IPS DF 19.7 (cell line): ENCODE measurements at regions not wholly inside any gene's neighbourhood (a gene's known extent, or its start where the extent isn't known, plus 50 kb on each side); places are given as distances from the start of the nearest gene placed in this dataset.
"Not testable (repeated sequence)": the region's sequence is repeated elsewhere in the genome, so short reads cannot be mapped to it uniquely, and the experiment has no call there.

Experiments used
- DNase-seq: peaks from one replicate; pipeline ENCODE4 v3.0.0-alpha.2; 2013; ENCODE audit warnings: low read depth, low spot score

DNA sequence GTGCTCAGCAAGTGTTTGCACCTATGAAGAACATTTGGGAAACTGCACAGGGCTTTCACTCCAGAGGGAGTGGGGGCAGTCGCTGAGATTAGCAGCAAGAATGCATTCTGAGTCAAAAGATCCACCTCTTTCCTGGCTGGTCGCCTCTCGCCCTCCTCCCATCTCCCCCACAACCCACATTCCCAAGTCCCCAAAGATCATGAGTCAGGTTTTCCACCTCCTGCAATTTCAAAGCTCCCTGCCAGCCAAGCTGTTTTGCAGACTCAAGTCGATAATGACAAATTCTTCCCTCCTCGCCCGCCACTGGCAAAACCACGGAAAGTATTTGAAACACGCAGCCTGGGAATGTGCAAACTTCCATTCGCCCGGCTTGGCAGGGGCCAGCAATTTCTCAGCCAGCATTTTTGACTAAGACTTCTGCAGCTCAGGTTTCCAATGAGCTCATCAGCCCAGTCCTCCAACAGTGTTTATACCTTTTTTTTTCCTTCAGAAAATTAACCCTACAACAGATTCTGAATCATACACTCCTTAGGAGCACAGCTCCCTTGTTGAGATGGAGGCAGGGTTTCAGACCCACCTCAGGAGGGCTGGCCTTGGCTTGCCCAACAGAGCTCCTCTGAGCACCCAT lies 181.4 kb downstream of the SMAD6 start:
- DNase-seq: peak; percentile 97

- DNase-seq: no peak
These were observed 181.2 kb upstream of the SMAD3 start for GRCh38 chr15:66884115-66884622.

- no peak for DNase-seq
These were observed 180.7 kb upstream of the SMAD3 start for GRCh38 chr15:66884661-66885237.

DNA sequence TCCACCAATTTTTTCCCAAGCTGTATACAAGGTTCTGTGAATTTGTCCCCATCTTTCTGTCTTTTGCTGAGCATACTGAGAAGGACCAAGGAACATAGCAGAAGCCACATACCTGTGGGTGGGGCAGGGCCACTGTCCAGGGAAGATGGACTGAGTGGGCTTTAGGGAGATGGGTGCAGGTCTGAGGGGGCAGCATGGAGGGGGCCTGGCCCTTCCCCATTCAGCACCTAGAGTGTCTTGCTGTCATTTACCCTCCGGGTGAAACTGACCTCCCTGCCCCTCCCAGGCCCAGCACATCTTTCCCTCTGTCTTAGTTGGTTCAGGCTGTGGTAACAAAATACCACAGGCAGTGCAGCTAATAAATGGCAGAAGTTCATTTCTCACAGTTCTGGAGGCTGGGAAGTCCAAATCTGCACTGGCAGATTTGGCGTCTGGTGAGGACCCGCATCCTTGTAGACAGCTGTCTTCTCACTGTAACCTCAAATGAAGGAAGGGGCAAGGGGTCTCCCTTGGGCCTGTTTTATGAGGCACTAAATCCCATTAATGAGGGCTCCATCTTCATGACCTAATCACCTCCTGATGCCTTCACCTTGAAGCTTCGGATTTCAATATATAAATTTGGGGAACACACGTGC lies 180.0 kb upstream of the SMAD3 start:
- DNase-seq: no peak

- DNase-seq: no peak
These were observed 179.1 kb upstream of the SMAD3 start for GRCh38 chr15:66886241-66886675.

DNA sequence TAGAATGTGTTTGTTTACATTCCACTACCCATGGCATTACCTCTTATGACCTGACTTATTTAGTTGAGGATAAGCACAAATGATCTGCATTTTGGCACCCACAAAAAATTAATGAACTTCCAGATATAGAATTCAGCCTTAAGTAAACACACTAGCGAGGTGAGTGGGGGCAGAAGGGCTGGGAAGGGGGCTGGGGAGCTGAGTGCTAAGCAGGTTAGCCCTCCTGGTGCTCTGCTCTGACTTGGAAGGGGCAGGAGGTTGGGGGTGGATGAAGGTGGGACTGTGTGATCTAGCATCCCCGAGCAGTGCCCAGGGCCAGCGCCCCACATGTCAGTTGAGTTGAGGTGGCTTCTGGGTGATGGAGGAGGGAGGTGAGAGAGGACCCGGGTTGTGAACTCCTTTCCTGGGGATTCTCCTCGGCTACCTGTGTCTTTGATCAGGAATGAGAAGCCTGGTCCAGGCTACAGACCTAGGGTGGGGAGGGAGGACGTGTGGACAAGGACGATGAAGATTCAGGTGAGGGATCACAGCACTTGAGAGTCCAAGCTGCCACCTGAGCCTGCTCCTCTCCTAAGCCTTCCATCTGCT lies 178.6 kb upstream of the SMAD3 start:
- DNase-seq: no peak

DNA sequence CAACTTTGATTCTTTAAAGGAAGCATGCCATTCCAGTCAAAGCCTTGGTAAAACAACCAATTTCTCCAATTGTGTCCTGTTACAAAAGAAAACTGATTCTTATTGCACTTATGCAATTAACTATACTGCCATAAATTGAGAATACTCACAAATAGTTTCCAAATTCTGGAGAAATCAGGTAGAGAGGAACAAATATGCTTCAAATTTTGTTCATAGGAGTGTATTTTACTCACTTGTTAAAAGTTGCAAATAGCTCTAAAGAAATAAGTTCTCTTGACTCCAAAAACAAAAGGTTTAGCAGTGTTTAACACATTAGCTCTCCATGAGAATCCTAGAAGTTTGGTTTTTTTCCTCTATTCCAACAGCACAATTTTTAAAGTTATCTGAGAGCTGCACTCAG lies 176.1 kb upstream of the SMAD3 start:
- not testable (repeated sequence) for DNase-seq

DNA sequence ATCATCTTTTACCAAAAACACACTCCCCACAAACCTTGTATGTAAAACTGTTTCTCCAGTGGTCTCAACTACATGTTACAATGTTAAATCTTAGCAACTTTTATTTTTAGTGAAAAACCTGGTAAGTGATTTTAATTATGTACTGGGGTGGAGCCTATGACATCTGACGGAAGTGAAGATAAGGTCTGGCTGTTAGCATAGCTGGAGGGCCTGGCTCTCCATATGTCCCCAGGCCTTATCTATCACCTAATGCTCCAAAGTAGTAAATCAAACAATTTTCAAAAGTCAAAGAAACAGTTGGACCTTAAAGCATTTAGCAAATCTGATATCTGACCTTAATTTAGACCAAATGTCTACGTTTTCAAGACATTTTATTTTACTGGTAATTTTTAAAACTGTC lies 173.6 kb upstream of the SMAD3 start:
- no peak for DNase-seq

- no peak for DNase-seq
These were observed 172.1 kb upstream of the SMAD3 start for GRCh38 chr15:66893294-66893693.

DNA sequence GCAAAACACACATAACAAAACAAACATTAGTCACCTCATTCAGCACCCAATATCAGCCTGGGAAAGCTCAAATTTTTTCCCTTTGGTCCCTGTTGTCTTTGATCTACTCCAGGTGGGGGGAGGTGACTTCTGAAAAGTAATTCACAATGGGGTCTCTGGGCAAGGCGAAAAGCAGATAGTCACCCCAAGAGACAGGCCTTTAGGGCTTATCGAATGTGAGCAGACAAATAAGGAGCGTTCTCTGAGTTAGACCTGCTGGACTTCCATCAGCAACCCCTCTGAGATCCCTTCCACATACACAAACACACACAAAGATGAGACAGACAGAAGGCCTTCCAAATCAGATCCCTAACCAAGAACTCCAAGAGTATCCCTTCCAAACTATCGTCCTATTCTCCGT lies 171.0 kb upstream of the SMAD3 start:
- no peak for DNase-seq

- DNase-seq: no peak
These were observed 170.2 kb upstream of the SMAD3 start for GRCh38 chr15:66894986-66895780.

DNA sequence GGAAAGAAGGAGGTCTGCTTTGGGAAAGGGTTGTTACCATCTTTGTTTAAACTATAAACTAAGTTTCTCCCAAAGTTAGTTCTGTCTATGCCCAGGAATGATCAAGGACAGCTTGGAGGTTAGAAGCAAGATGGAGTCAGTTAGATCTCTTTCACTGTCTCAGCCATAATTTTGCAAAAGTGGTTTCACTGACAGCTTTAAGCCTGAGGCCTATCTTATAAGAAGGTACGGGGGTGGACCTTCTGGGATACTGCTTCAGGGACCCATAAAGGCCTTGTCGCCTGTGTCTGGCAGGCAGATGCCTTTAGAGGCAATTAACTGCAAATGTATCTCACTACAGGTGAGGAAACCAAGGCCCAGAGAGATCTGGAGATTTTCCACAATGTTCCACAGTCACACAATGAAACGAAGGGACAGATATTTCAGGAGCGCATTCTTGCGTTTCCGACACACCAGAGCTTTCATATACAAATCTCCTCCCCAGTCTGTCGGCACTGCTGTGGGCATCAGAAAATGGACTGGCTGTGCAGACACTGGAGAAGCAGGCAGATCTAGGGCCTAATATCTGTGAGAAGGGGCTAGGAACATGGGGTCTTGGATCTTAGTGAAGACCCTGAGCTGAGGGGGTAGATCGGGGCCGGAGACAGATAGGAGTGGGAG lies 169.5 kb upstream of the SMAD3 start:
- no peak for DNase-seq

DNA sequence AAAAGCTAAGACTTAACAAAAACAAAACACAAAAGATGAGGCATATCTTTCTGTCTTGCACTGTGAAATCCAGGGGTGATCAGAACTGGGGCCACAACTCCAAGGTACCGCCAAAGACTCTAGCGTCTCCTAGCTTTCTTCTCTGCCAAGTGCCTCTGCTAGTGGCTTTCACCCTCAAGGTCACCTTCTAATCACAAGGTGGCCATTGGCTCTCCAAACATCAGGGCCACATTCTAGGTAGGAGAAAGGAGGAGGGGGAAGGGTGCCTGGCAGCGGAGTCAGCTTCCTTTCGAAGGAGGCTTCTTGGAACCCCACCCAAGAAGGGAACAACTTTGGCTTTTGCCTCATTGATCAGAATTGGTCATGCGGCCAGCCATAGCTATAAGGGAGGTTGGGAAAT lies 168.8 kb upstream of the SMAD3 start:
- no peak for DNase-seq

GRCh38 chr15:66897416-66897815 lies 168.0 kb upstream of the SMAD3 start:
- no peak for DNase-seq

GRCh38 chr15:66897971-66898370 lies 167.4 kb upstream of the SMAD3 start:
- no peak for DNase-seq

- DNase-seq: no peak
These were observed 166.6 kb upstream of the SMAD3 start for GRCh38 chr15:66898656-66899386.

DNA sequence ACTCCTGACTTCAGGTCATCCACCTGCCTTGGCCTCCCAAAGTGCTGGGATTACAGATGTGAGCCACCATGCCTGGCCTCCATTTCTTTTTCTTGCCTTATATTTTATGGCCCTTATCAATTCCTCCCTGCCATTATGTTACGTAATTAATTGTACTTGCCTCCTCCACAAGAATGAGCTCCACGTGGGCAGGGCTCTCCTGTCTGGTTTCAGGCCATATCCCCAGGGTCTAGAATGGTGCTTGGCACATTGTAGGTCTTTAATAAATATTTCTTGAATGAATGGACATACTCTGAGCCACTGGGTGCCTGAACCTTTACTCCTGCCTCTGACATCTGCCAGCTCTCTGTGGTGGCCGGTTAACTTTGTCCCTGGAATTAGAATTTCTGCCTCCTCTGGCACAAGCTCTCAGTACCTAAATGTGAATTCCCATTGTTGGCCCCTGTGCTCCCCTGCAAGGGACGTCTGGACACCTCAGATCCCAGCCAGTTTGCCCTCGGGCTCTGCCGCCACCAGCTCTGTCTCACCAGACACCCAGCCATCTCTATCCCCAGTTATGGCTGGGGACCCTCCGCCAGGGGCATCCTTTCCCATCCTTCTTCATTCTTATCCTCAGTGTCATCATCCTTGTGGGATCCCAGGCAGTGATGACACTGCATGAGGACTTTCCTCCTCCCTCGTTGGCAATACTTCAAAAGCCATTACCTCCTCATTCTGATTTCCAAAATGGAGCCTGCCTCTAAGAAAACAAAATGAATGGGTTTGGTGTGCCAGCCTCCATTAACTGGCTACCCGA lies 165.6 kb upstream of the SMAD3 start:
- DNase-seq: no peak

- no peak for DNase-seq
These were observed 164.7 kb upstream of the SMAD3 start for GRCh38 chr15:66900586-66901310.
